GM21526 (cell line): ENCODE measurements at regions not wholly inside any gene's neighbourhood (a gene's known extent, or its start where the extent isn't known, plus 50 kb on each side); places are given as distances from the start of the nearest gene placed in this dataset.

ENCODE experiments used
- ATAC-seq: cut with Tn5 transposase; IDR thresholded peaks from one replicate; pipeline ENCODE4 v1.9.1; 2021; ENCODE audit warnings: moderate library complexity; ENCODE audit not compliant: unreplicated experiment, low FRiP score

DNA sequence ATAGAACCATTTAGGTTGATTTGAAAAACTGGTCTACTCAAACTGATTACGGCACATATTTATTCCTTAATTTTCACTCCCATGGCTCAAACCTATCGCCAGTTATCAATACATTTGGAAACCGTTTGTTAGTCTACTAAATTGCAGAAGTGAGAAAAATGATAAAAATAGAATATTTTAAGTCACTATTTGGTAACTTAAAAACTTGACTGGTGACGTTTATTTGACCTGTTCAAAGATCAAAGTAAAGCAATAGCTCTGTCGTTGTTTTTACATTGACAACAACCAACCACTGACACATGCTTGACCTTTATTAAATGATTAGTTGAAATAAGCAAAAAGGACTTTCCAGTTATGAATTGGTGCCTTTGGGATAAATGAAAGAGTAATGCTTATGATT lies 402.9 kb upstream of the MAP3K7 start:
- ATAC-seq: no peak

- ATAC-seq: no peak
These were observed 397.2 kb upstream of the MAP3K7 start for GRCh38 chr6:90984066-90984465.

- ATAC-seq: no peak
These were observed 396.6 kb upstream of the MAP3K7 start for GRCh38 chr6:90983462-90983861.

DNA sequence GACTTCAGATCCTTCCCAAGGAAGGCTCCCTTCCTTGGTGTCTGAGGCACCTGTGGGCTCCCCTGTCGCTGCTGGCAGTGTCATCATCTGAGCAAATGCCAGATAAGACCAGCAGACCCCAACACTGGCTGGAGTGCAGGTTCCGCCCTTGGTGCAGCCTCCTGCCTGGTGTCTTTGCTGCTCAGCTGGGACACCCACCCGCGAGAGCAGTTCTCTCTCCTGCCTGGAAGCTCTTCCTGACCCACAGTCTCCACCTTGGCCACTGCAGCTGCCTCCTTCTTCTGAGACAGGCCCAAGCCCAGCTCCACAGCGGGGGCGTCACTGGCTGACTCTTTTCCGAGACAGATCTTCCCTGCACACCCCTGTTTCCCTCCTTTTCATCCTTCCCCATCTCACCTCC lies 395.7 kb upstream of the MAP3K7 start:
- no peak for ATAC-seq

- ATAC-seq: no peak
These were observed 395.2 kb upstream of the MAP3K7 start for GRCh38 chr6:90982051-90982450.

- ATAC-seq: no peak
These were observed 391.2 kb upstream of the MAP3K7 start for GRCh38 chr6:90978046-90978445.

DNA sequence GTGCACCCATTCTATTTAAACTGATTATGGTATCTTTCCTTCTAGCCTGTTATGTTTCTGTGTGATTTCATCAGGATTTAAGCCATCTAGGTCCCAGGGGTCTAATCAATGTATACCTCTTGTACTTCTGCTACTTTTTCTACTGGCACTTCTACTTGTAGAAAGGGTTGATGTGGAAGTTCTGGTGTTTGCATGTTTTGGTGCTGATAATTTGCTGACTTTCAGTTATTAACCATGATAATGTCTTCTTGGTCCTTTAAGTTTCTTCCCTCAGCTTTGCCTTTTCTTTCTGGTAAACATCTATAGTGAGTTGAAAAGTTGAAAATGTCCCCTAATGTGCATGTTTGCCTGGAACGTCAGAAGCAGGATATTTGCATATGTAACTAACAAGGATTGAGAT lies 390.6 kb upstream of the MAP3K7 start:
- no peak for ATAC-seq

GRCh38 chr6:90976341-90976740 lies 389.5 kb upstream of the MAP3K7 start:
- ATAC-seq: no peak

DNA sequence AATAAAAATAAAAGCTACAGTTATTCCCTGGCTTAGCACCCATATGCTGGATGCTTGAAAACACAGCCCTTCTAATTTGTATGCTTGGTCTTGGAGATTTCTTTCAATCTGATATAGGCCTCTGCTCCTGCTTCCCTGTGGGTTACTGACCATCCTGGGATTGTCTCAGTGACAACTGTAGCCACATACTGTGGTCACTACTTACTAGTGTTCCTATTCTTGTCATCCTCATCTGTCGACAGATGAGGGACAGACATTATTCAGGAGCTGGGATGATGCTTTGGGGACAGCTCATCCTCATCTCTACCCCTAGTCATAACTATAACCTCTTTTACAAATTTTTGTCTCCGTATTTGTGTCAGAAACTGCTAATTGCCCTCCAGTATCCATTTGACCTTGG lies 388.9 kb upstream of the MAP3K7 start:
- no peak for ATAC-seq

- no peak for ATAC-seq
These were observed 386.3 kb upstream of the MAP3K7 start for GRCh38 chr6:90973188-90973587.

DNA sequence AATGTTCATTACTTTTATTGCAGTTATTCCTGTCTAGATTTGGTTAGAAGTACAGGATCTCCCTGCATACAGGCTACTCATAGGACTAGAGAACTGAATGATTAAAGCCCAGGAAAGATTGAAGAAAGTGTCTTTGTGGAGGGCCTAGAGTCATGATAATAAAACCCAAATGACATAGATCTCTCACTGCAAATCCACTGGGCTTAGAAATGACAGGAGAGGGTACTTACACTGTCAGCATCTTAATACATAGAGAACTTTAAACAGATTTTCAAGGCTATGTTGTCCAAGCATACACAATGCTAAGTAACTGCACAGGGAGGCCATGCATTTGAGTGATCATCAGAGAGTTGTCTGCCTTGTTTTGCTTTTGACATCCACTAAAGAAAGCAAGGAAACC lies 383.8 kb upstream of the MAP3K7 start:
- no peak for ATAC-seq

DNA sequence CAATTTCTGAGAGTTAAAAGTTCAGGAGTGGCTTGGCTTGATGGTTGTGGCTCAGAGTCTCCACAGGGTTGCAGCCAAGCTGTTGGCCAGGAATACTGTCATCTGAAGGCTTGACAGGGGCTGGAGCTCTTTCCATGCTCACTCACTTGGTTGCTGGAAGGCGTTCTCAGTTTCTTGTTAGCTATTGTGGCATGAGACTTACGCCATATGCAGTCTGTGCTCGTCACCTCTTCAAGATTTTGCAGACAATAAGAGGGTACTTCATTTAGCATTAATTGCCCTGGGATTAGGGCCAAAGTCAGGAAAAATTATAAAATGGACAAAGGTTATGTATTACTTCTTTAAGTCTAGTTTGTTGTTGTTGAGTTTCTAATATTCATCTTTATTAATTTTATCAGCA lies 380.6 kb upstream of the MAP3K7 start:
- ATAC-seq: no peak

DNA sequence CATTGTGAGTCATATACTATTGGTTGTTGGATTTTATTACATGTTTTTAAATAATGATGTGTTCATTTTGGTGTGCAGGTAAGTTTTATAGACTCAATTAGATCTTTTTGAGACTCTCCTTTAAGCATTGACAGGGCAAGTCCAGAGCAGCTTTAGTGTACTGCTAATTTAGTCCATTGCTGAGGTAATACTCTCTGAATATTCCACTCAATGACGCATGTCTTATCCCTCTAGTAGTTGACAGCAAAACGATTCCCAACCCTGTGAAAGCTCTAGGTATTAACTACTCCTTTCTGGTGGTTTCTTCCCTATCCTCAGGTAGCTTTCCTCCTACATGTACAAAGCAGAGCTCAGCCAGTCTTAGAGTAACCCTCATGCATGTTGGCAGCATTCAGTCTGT lies 373.5 kb upstream of the MAP3K7 start:
- no peak for ATAC-seq

DNA sequence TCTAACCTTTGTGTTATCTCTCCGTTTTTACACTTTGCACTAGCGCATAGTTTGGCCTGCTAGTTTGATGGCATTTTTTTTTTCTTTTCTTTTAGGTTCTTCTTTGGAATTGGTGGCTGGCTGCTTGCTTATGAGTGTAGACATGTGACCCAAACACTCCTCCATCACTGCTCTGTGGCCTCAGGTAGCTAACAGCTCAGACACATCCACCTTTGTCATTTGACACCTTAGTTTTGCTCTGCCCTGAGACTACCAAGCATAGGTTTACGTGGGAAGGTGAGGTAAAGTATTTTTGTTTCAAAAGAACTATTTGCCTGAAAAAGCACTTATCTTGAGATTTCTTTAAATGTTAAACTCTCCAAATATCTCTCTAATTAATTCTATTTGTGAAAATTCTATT lies 368.4 kb upstream of the MAP3K7 start:
- no peak for ATAC-seq

DNA sequence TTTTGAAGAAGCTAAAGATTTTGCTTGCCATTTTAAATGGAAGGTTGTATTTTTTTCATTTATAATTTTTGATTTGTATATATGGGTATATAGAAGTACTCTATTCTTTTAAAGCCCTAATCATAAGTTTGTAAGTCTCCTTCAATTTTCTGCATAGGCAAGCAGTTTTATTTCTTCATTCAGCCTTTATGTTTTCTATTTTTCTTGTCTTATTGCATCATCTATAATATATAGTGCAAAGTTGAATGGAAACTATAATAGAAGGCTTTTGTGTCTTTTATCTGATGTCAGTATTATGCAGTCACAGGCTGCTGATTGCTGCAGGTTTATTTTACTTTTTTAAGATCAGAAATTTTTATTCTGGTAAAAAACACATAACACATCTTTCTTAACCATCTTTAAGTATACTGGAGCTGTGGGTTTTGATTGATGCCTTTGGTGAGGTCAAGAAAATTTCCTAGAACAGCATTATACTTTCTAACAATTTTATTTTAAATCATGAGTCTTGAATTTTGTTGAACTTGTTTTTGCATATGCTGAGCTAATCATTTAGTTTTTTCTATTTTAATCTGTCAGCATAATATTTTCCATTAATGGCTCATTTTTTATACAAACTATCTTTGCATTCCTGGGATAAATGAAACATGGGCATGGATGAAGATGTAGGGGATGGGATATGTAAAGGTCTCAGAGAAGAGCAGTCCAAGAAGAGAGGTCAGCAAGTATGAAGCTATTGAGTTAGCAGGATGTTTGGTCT lies 366.7 kb upstream of the MAP3K7 start:
- no peak for ATAC-seq

GRCh38 chr6:90952176-90952575 lies 365.3 kb upstream of the MAP3K7 start:
- no peak for ATAC-seq

- no peak for ATAC-seq
These were observed 361.7 kb upstream of the MAP3K7 start for GRCh38 chr6:90948540-90948939.

DNA sequence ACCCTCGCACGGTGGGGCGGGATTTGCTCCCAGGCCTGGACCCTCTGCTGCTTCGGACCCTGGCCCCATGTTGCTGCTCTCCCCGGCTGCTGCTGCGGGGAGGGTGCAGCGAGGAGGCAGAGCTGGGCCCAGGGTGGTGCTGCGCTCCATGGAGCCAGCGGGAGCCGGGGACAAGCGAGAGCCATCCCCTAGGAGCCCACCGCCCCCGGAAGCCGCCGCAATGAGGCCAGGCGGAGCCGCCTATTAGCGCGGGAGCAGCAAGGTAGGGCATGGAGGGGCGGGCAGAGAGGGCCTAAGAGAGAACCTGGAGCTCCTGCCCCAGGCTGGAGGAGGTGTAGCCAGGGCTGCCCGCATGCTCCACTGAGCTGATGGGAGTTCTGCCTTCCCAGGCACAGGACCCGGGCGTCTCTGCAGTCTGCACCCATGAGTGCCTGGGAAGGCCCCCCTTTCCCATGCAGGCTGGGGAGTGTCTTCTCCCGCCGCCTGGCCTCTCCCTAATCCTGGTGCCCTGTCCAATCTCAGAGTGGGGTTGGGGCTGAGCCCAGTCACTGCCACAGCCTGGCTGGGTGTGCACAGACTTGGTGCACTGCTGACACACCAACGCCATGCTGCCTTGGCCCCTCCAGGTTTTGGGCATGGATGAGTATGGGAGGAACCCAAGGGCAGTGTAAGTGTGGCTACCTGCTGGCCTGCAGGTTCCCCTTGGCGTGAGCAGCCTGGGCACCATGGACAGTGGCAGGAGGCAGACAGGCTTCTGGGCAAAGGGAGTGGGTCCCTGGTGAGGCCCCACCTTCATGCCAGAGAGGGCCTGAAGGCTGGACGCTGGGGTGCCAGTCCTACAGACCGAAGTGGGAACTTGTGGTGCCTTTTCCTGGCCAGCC lies 360.6 kb upstream of the MAP3K7 start:
- ATAC-seq: no peak

GRCh38 chr6:90941885-90942284 lies 355.0 kb upstream of the MAP3K7 start:
- ATAC-seq: no peak

DNA sequence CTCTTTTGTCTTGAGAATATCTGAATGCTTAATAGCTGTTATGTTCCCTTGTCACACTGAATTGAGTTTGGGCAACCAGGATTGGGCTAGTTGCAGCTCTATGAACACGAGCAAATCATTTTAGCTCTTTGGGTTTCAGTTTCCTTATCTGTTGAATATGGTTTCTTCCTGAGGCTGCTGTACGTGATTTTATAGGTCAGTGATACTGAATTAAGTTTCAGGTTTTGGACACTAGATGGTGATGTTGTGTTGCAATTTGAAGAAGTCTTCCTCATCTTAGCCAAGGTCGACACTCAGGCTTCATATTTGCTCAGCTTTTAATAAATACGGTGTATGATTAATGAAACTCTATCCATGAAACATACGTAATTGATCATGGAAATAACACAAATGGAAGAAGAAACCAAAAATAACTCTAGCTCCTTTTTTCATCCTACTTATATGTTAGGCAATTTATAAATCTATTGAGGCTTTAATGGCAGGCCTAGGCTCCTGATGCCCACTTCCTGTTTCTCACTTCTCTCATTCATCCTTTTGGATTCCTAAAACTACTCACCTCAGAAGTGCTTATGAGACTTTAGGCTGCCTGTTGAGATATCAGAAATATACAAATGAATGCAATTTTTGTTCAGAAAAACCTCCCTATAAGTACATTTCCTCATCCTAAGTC lies 354.1 kb upstream of the MAP3K7 start:
- peak; percentile 97 for ATAC-seq

GRCh38 chr6:90939906-90940305 lies 353.0 kb upstream of the MAP3K7 start:
- no peak for ATAC-seq
